ENCODE measurements at regions not wholly inside any gene's neighbourhood (a gene's known extent, or its start where the extent isn't known, plus 50 kb on each side); places are given as distances from the start of the nearest gene placed in this dataset.

GRCh38 chr1:188225975-188226374, 1397.2 kb downstream of the PLA2G4A start:
- Histone ChIP-seq H3K27me3 (ENCODE audit: control insufficient read depth, insufficient read depth, low read length) (no peaks in the 10 kb centered on the region), H3K4me1 (ENCODE audit: control insufficient read depth, insufficient read depth, low read length) (no peaks in the 10 kb centered on the region), H3K4me3 (ENCODE audit: low read length) (no peak overlapping the region), H3K9me3 (replicated peaks; ENCODE audit: control insufficient read depth, low read depth, low read length) (no peaks in the 10 kb centered on the region), H3K27ac (ENCODE audit: low read length) (no peak overlapping the region), H3K36me3 (ENCODE audit: control insufficient read depth, insufficient read depth, low read length) (no peaks in the 10 kb centered on the region)
- DNase-seq: no peak
- no CpG with 5 or more reads among the region's 1 CpG for WGBS (ENCODE audit: insufficient coverage)

GRCh38 chr1:188228623-188229022, 1399.9 kb downstream of the PLA2G4A start:
- H3K27me3 ChIP-seq (ENCODE audit: control insufficient read depth, insufficient read depth, low read length): no peaks in the 10 kb centered on the region
- H3K27ac ChIP-seq (ENCODE audit: low read length): no peak overlapping the region
- no peak overlapping the region for H3K4me3 ChIP-seq (ENCODE audit: low read length)
- no peaks in the 10 kb centered on the region for H3K9me3 ChIP-seq (replicated peaks; ENCODE audit: control insufficient read depth, low read depth, low read length)
- no peaks in the 10 kb centered on the region for H3K36me3 ChIP-seq (ENCODE audit: control insufficient read depth, insufficient read depth, low read length)
- no peaks in the 10 kb centered on the region for H3K4me1 ChIP-seq (ENCODE audit: control insufficient read depth, insufficient read depth, low read length)
- DNase-seq: no peak

GRCh38 chr1:188237573-188238348, 1409.0 kb downstream of the PLA2G4A start:
- Histone ChIP-seq H3K27ac (ENCODE audit: low read length) (no peak overlapping the region), H3K36me3 (ENCODE audit: control insufficient read depth, insufficient read depth, low read length) (no peaks in the 10 kb centered on the region), H3K27me3 (ENCODE audit: control insufficient read depth, insufficient read depth, low read length) (no peaks in the 10 kb centered on the region), H3K9me3 (replicated peaks; ENCODE audit: control insufficient read depth, low read depth, low read length) (no peaks in the 10 kb centered on the region), H3K4me3 (ENCODE audit: low read length) (no peak overlapping the region), H3K4me1 (ENCODE audit: control insufficient read depth, insufficient read depth, low read length) (no peaks in the 10 kb centered on the region)
- DNase-seq: no peak
- no CpG with 5 or more reads among the region's 2 CpGs for WGBS (ENCODE audit: insufficient coverage)

- WGBS (ENCODE audit: insufficient coverage): no CpG with 5 or more reads among the region's 3 CpGs
- no peak overlapping the region for H3K27ac ChIP-seq (ENCODE audit: low read length)
- no peaks in the 10 kb centered on the region for H3K36me3 ChIP-seq (ENCODE audit: control insufficient read depth, insufficient read depth, low read length)
- no peaks in the 10 kb centered on the region for H3K9me3 ChIP-seq (replicated peaks; ENCODE audit: control insufficient read depth, low read depth, low read length)
- no peaks in the 10 kb centered on the region for H3K27me3 ChIP-seq (ENCODE audit: control insufficient read depth, insufficient read depth, low read length)
- no peaks in the 10 kb centered on the region for H3K4me1 ChIP-seq (ENCODE audit: control insufficient read depth, insufficient read depth, low read length)
- DNase-seq: peak; percentile 2
- H3K4me3 ChIP-seq (ENCODE audit: low read length): no peak overlapping the region
These were observed 1412.1 kb downstream of the PLA2G4A start for GRCh38 chr1:188240772-188241406.

- Histone ChIP-seq H3K9me3 (replicated peaks; ENCODE audit: control insufficient read depth, low read depth, low read length) (no peaks in the 10 kb centered on the region), H3K27ac (ENCODE audit: low read length) (no peak overlapping the region), H3K27me3 (ENCODE audit: control insufficient read depth, insufficient read depth, low read length) (no peaks in the 10 kb centered on the region), H3K4me3 (ENCODE audit: low read length) (no peak overlapping the region), H3K4me1 (ENCODE audit: control insufficient read depth, insufficient read depth, low read length) (no peaks in the 10 kb centered on the region), H3K36me3 (ENCODE audit: control insufficient read depth, insufficient read depth, low read length) (no peaks in the 10 kb centered on the region)
- DNase-seq: no peak
- no CpG with 5 or more reads among the region's 4 CpGs for WGBS (ENCODE audit: insufficient coverage)
These were observed 1412.9 kb downstream of the PLA2G4A start for GRCh38 chr1:188241629-188242028.

- no peaks in the 10 kb centered on the region for H3K9me3 ChIP-seq (replicated peaks; ENCODE audit: control insufficient read depth, low read depth, low read length)
- H3K4me3 ChIP-seq (ENCODE audit: low read length): no peak overlapping the region
- DNase-seq: no peak
- WGBS (ENCODE audit: insufficient coverage): no CpG with 5 or more reads among the region's 3 CpGs
- no peak overlapping the region for H3K27ac ChIP-seq (ENCODE audit: low read length)
- H3K27me3 ChIP-seq (ENCODE audit: control insufficient read depth, insufficient read depth, low read length): no peaks in the 10 kb centered on the region
- H3K36me3 ChIP-seq (ENCODE audit: control insufficient read depth, insufficient read depth, low read length): no peaks in the 10 kb centered on the region
- H3K4me1 ChIP-seq (ENCODE audit: control insufficient read depth, insufficient read depth, low read length): no peaks in the 10 kb centered on the region
These were observed 1414.7 kb downstream of the PLA2G4A start for GRCh38 chr1:188243456-188243855.

- H3K9me3 ChIP-seq (replicated peaks; ENCODE audit: control insufficient read depth, low read depth, low read length): no peaks in the 10 kb centered on the region
- WGBS (ENCODE audit: insufficient coverage): no CpG with 5 or more reads among the region's 1 CpG
- no peaks in the 10 kb centered on the region for H3K36me3 ChIP-seq (ENCODE audit: control insufficient read depth, insufficient read depth, low read length)
- no peak overlapping the region for H3K27ac ChIP-seq (ENCODE audit: low read length)
- DNase-seq: no peak
- no peaks in the 10 kb centered on the region for H3K27me3 ChIP-seq (ENCODE audit: control insufficient read depth, insufficient read depth, low read length)
- no peak overlapping the region for H3K4me3 ChIP-seq (ENCODE audit: low read length)
- no peaks in the 10 kb centered on the region for H3K4me1 ChIP-seq (ENCODE audit: control insufficient read depth, insufficient read depth, low read length)
These were observed 1415.9 kb downstream of the PLA2G4A start for GRCh38 chr1:188244681-188245080.

- no peaks in the 10 kb centered on the region for H3K4me1 ChIP-seq (ENCODE audit: control insufficient read depth, insufficient read depth, low read length)
- no peaks in the 10 kb centered on the region for H3K27me3 ChIP-seq (ENCODE audit: control insufficient read depth, insufficient read depth, low read length)
- no peak for DNase-seq
These were observed 1418.5 kb downstream of the PLA2G4A start for GRCh38 chr1:188247255-188247654.

GRCh38 chr1:188249811-188250210, 1421.1 kb downstream of the PLA2G4A start:
- Histone ChIP-seq H3K9me3 (replicated peaks; ENCODE audit: control insufficient read depth, low read depth, low read length) (no peaks in the 10 kb centered on the region), H3K4me1 (ENCODE audit: control insufficient read depth, insufficient read depth, low read length) (no peaks in the 10 kb centered on the region), H3K27me3 (ENCODE audit: control insufficient read depth, insufficient read depth, low read length) (no peaks in the 10 kb centered on the region), H3K36me3 (ENCODE audit: control insufficient read depth, insufficient read depth, low read length) (no peaks in the 10 kb centered on the region), H3K4me3 (ENCODE audit: low read length) (no peak overlapping the region), H3K27ac (ENCODE audit: low read length) (no peak overlapping the region)
- whole genome bisulfite sequencing (ENCODE audit: insufficient coverage): no CpG with 5 or more reads among the region's 2 CpGs
- peak; percentile 51 for DNase-seq

More at GRCh38 chr1:188247255-188247654, 1418.5 kb downstream of the PLA2G4A start:
- Histone ChIP-seq H3K4me3 (ENCODE audit: low read length) (no peak overlapping the region), H3K36me3 (ENCODE audit: control insufficient read depth, insufficient read depth, low read length) (no peaks in the 10 kb centered on the region), H3K9me3 (replicated peaks; ENCODE audit: control insufficient read depth, low read depth, low read length) (no peaks in the 10 kb centered on the region), H3K27ac (ENCODE audit: low read length) (no peak overlapping the region)
- WGBS (ENCODE audit: insufficient coverage): no CpG with 5 or more reads among the region's 1 CpG

GRCh38 chr1:188251036-188251435, 1422.3 kb downstream of the PLA2G4A start:
- H3K27me3 ChIP-seq (ENCODE audit: control insufficient read depth, insufficient read depth, low read length): no peaks in the 10 kb centered on the region
- H3K4me3 ChIP-seq (ENCODE audit: low read length): no peak overlapping the region
- H3K27ac ChIP-seq (ENCODE audit: low read length): no peak overlapping the region
- H3K4me1 ChIP-seq (ENCODE audit: control insufficient read depth, insufficient read depth, low read length): no peaks in the 10 kb centered on the region
- WGBS (ENCODE audit: insufficient coverage): no CpG with 5 or more reads among the region's 1 CpG
- H3K9me3 ChIP-seq (replicated peaks; ENCODE audit: control insufficient read depth, low read depth, low read length): no peaks in the 10 kb centered on the region
- no peaks in the 10 kb centered on the region for H3K36me3 ChIP-seq (ENCODE audit: control insufficient read depth, insufficient read depth, low read length)
- DNase-seq: no peak

All from muscle of leg (tissue), 3 donors.